HepG2 (cell line): ENCODE measurements at regions not wholly inside any gene's neighbourhood (a gene's known extent, or its start where the extent isn't known, plus 50 kb on each side); places are given as distances from the start of the nearest gene placed in this dataset.

Experiments
- ATAC-seq: fragments of 200-7000 bp; cut with Tn5 transposase; 3 replicates; pipeline ENCODE4 v1.9.1; 2020; ENCODE audit warnings: mild to moderate bottlenecking, moderate library complexity
- BruUV-seq: library from RNA; stranded (reverse); fragments of 400-500 nt; replicated peaks from 2 replicates; lab custom pipeline; 2021; lab: Mats Ljungman, UMichigan
- CTCF ChIA-PET: fragments of 300-600 bp; formaldehyde crosslinking; extraction: SDS; loops from one replicate; lab custom pipeline; 2021; ENCODE audit warnings: low total read pairs, inconsistent platforms, low intra/inter-chr PET ratio; lab: Yijun Ruan, JAX
- POLR2A ChIA-PET: fragments of 350-600 bp; sonication (Branson Sonifier 250); formaldehyde crosslinking; loops from one replicate; lab custom pipeline; 2020; ENCODE audit warnings: antibody characterized with exemption, inconsistent platforms; lab: Yijun Ruan, JAX
- DNase-seq: peaks from one replicate; pipeline ENCODE4 v3.0.0-alpha.2; 2015; ENCODE audit warnings: low spot score
- FAIRE-seq: peaks from 3 replicates; lab custom pipeline; 2011; peaks lifted over from hg19 to GRCh38; lab: Jason Lieb, UNC
- H2AFZ ChIP-seq: one replicate; pipeline ENCODE4 v1.6.1; 2011; ENCODE audit warnings: low read length, inconsistent platforms
- H3K27ac ChIP-seq: fragments of 300-600 bp; 3 replicates; pipeline ENCODE4 v1.8.0; 2011; ENCODE audit warnings: mixed run types, mild to moderate bottlenecking, mixed read lengths, low read length, inconsistent platforms; ENCODE audit not compliant: insufficient read depth; ENCODE audit errors: extremely low read length
- H3K27me3 ChIP-seq, 2 experiments: fragments of 200-600 bp in 1 of 2; 2 replicates in 1 of 2; 3 replicates in 1 of 2; pipeline versions ENCODE4 v1.6.0 to v1.8.0; 2011; ENCODE audit warnings: low read length in 2 of 2, mild to moderate bottlenecking in 2 of 2, moderate library complexity in 2 of 2, inconsistent platforms in 1 of 2; ENCODE audit not compliant: insufficient read depth in 2 of 2, control insufficient read depth in 1 of 2
- H3K36me3 ChIP-seq, 2 experiments: fragments of 200-600 bp in 1 of 2; replicated peaks in 1 of 2; 2 replicates in 1 of 2; 3 replicates in 1 of 2; pipeline versions ENCODE4 v1.5.1 to v1.8.0; 2011; ENCODE audit warnings: low read length in 2 of 2, inconsistent platforms in 1 of 2; ENCODE audit not compliant: insufficient read depth in 2 of 2, control insufficient read depth in 1 of 2
- H3K4me1 ChIP-seq: 2 replicates; pipeline ENCODE4 v1.5.1; 2012; ENCODE audit warnings: low read length, inconsistent platforms; ENCODE audit not compliant: insufficient read depth
- H3K4me2 ChIP-seq: 2 replicates; pipeline ENCODE4 v1.6.0; 2011; ENCODE audit warnings: low read depth, low read length, inconsistent platforms
- H3K4me3 ChIP-seq, 3 experiments: fragments of 200-600 bp in 1 of 3; sonication (generic), shearing (Covaris generic) in 1 of 3; replicated peaks in 1 of 3; 2 replicates each; pipeline ENCODE4 v1.5.1; 2011 to 2016; ENCODE audit warnings: low read length in 3 of 3, inconsistent platforms in 2 of 3, low read depth in 2 of 3, mild to moderate bottlenecking in 2 of 3, control low read depth in 1 of 3, mixed read lengths in 1 of 3; ENCODE audit not compliant: insufficient read depth in 1 of 3
- H3K79me2 ChIP-seq: one replicate; pipeline ENCODE4 v1.6.1; 2011; ENCODE audit warnings: low read length, inconsistent platforms; ENCODE audit not compliant: insufficient read depth
- H3K9ac ChIP-seq: 2 replicates; pipeline ENCODE4 v1.6.0; 2011; ENCODE audit warnings: mild to moderate bottlenecking, low read depth, low read length, inconsistent platforms; ENCODE audit not compliant: insufficient read depth
- H3K9me3 ChIP-seq: 2 replicates; pipeline ENCODE4 v1.5.1; 2012; ENCODE audit warnings: mild to moderate bottlenecking, low read length
- H4K20me1 ChIP-seq: 2 replicates; pipeline ENCODE4 v1.6.0; 2011; ENCODE audit warnings: inconsistent platforms, mild to moderate bottlenecking, low read length, moderate library complexity; ENCODE audit not compliant: insufficient read depth
- CCAR2 ChIP-seq: fragments of 200-400 bp; formaldehyde crosslinking; optimal IDR thresholded peaks from 2 replicates; pipeline ENCODE3; 2018; ENCODE audit warnings: low read depth, mild to moderate bottlenecking, low read length, moderate library complexity
- GPN1 ChIP-seq: sonication (generic); formaldehyde crosslinking; IDR thresholded peaks from 2 replicates; pipeline ENCODE4 v1.5.1; 2020; ENCODE audit warnings: missing genetic modification reagents, borderline replicate concordance
- KIAA2018 ChIP-seq: sonication (generic); formaldehyde crosslinking; IDR thresholded peaks from 2 replicates; pipeline ENCODE4 v1.5.0; 2020; ENCODE audit warnings: mild to moderate bottlenecking, missing genetic modification reagents, borderline replicate concordance
- ZBTB25 ChIP-seq: IDR thresholded peaks from 2 replicates; pipeline ENCODE4 v1.6.1; 2018; ENCODE audit warnings: missing genetic modification reagents
- WGBS: methylation state at CpG from one replicate; pipeline ENCODE4 v1.1.6; 2017; ENCODE audit warnings: low lambda C conversion rate; 5-methylcytosine and 5-hydroxymethylcytosine counted together
- in situ Hi-C: cut with HindIII; loops from 2 replicates; pipeline ENCODE4 v1.10.0; 2017; ENCODE audit warnings: low pct_unique_long_range_greater_than_20kb; ENCODE audit not compliant: extremely low pct_ligation_motif_present
- intact Hi-C: fragments of 100-400 bp; cut with micrococcal nuclease; formaldehyde crosslinking; loops from one replicate; pipeline ENCODE4 v1.10.0; 2022; ENCODE audit not compliant: unreplicated experiment

- no peak for TF ChIP-seq ZBTB25 (CRISPR knock-in tag)
- peak; percentile 40 for TF ChIP-seq CCAR2
- TF ChIP-seq, all 625 proteins: peak for 1
- no peak overlapping the region for H3K4me3 ChIP-seq
- no peaks in the 10 kb centered on the region for H3K79me2 ChIP-seq
- peaks cover 76% of the 10 kb centered on the region for H3K4me1 ChIP-seq
- H2AFZ ChIP-seq: no peak overlapping the region
- H3K36me3 ChIP-seq: no peaks in the 10 kb centered on the region
- H3K4me2 ChIP-seq: no peak overlapping the region
- DNase-seq: no peak
- H3K27ac ChIP-seq: no peak overlapping the region
- no peak for FAIRE-seq
- ATAC-seq: no peak
- no TSS peak for BruUV-seq
- H3K9me3 ChIP-seq: peaks cover 15% of the 10 kb centered on the region
- ChIA-PET POLR2A (interaction anchor here (1.4 to 4.0 kb wide), 2 partner anchors 44 to 93 kb away, joined by 4 to 35 read pairs; no protein-coding TSS in a partner anchor), CTCF (interaction anchor here (1.9 to 2.7 kb wide), 3 partner anchors 43 to 75 kb away, joined by 9 to 25 read pairs (median 22); no protein-coding TSS in a partner anchor)
- H3K9ac ChIP-seq: no peak overlapping the region
- no peaks in the 10 kb centered on the region for H3K27me3 ChIP-seq
- 92% methylated on average over 5 of the region's 5 CpGs for WGBS
- in situ Hi-C loops (loop anchor here (5.0 to 10.0 kb wide), 3 partner anchors 46 to 462 kb away; no protein-coding TSS in a partner anchor), intact Hi-C loops (loop anchor here (1.0 to 5.0 kb wide), 5 partner anchors 44 to 459 kb away; partner anchors contain the start of gene ZFP36L2)
- no peaks in the 10 kb centered on the region for H4K20me1 ChIP-seq
Observed at GRCh38 chr2:43022896-43023295, 203.5 kb downstream of the ZFP36L2 start.

- no peak for ATAC-seq
- TF ChIP-seq GPN1 (no peak), KIAA2018 (CRISPR knock-in tag) (no peak)
Observed at GRCh38 chr2:43021791-43022509, 204.5 kb downstream of the ZFP36L2 start.

More at GRCh38 chr2:43021791-43022509, 204.5 kb downstream of the ZFP36L2 start:
- no peak overlapping the region for H2AFZ ChIP-seq
- no peaks in the 10 kb centered on the region for H4K20me1 ChIP-seq
- FAIRE-seq: no peak
- intact Hi-C loops (loop anchor here (1.0 to 5.0 kb wide), 5 partner anchors 43 to 460 kb away; partner anchors contain the start of gene ZFP36L2), in situ Hi-C loops (loop anchor here (5.0 to 10.0 kb wide), 3 partner anchors 45 to 463 kb away; no protein-coding TSS in a partner anchor)
- peaks cover 77% of the 10 kb centered on the region for H3K4me1 ChIP-seq
- H3K9ac ChIP-seq: no peak overlapping the region
- H3K27me3 ChIP-seq: no peaks in the 10 kb centered on the region
- H3K9me3 ChIP-seq: peaks cover 15% of the 10 kb centered on the region
- CTCF ChIA-PET: interaction anchor here (1.2 to 2.7 kb wide), 4 partner anchors 42 to 163 kb away, joined by 4 to 25 read pairs (median 16); no protein-coding TSS in a partner anchor
- POLR2A ChIA-PET: interaction anchor here (1.0 to 4.0 kb wide), 6 partner anchors 16 to 92 kb away, joined by 3 to 35 read pairs (median 4); no protein-coding TSS in a partner anchor
- no TSS peak for BruUV-seq
- H3K4me2 ChIP-seq: no peak overlapping the region
- H3K36me3 ChIP-seq: no peaks in the 10 kb centered on the region
- WGBS: 93% methylated on average over 19 of the region's 19 CpGs
- no peak overlapping the region for H3K4me3 ChIP-seq
- no peak overlapping the region for H3K27ac ChIP-seq
- DNase-seq: peak; percentile 65
- H3K79me2 ChIP-seq: no peaks in the 10 kb centered on the region
